ENCODE measurements at regions not wholly inside any gene's neighbourhood (a gene's known extent, or its start where the extent isn't known, plus 50 kb on each side); places are given as distances from the start of the nearest gene placed in this dataset.
"Not testable (repeated sequence)": the region's sequence is repeated elsewhere in the genome, so short reads cannot be mapped to it uniquely, and the experiment has no call there.

- not testable (repeated sequence) for TF ChIP-seq CTCF, POLR2A (IDR thresholded peaks at IDR 0.05)
These were observed 88.3 kb upstream of the SIMC1 start for GRCh38 chr5:176149948-176150347.

Data from gastroesophageal sphincter (tissue), 3 donors.